Epithelial cell of esophagus (primary cell): ENCODE measurements at regions not wholly inside any gene's neighbourhood (a gene's known extent, or its start where the extent isn't known, plus 50 kb on each side); places are given as distances from the start of the nearest gene placed in this dataset.

Experiments
- DNase-seq: peaks from one replicate; pipeline ENCODE4 v3.0.0; 2010; ENCODE audit warnings: low read depth
- H3K4me3 ChIP-seq: 2 replicates; pipeline ENCODE4 v1.5.1; 2011; ENCODE audit warnings: mild to moderate bottlenecking, low read length, control low read depth
- TF ChIP-seq, protein P1 (sequence below): IDR thresholded peaks from 2 replicates; pipeline ENCODE4 v1.5.1; 2011; ENCODE audit warnings: low read depth, mild to moderate bottlenecking, low read length, control low read depth, inconsistent platforms; ENCODE audit not compliant: insufficient read depth; ENCODE audit errors: missing control alignments

DNA sequence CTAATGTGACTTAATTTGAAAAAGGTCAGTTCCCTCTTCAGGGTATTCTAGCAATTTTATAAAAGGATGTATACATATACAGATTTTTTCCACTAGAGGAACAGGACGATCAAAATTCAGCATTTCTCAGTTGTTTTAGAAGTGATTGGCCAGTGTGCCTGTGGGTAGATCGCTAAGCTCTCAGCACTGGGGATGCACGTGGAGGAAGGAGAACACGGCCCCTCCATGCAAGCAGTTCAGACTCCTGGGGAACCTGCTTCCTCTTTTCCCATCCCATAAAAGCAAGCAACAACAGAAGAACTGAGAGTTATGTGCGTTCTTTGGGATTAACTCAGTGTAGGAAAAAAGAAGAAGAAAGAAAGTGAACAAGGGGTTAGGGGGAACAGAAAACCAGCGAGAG lies 328.8 kb downstream of the FOXO1 start:
- no peak for DNase-seq
- H3K4me3 ChIP-seq: no peak overlapping the region
- TF ChIP-seq, protein P1, sequence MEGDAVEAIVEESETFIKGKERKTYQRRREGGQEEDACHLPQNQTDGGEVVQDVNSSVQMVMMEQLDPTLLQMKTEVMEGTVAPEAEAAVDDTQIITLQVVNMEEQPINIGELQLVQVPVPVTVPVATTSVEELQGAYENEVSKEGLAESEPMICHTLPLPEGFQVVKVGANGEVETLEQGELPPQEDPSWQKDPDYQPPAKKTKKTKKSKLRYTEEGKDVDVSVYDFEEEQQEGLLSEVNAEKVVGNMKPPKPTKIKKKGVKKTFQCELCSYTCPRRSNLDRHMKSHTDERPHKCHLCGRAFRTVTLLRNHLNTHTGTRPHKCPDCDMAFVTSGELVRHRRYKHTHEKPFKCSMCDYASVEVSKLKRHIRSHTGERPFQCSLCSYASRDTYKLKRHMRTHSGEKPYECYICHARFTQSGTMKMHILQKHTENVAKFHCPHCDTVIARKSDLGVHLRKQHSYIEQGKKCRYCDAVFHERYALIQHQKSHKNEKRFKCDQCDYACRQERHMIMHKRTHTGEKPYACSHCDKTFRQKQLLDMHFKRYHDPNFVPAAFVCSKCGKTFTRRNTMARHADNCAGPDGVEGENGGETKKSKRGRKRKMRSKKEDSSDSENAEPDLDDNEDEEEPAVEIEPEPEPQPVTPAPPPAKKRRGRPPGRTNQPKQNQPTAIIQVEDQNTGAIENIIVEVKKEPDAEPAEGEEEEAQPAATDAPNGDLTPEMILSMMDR: no peak

DNA sequence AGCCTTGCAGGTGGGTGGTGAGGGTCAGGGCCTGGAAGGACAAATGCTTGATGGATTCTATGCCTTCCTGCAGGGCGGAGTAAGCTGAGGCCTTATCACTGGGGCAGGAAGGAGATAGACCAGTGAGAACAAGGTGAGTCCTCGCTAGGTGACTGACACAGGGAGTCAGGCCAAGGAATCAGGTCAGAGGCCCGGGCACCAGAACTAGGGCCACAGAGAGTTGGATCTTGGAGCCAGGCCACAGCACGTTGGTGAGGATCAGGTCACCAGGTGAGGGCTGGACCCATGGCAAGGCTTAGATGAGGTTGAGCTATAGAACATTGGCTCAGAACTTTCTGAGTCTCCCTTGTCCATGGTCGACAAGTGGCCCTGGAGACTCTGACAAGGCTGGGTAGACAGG lies 328.2 kb downstream of the FOXO1 start:
- TF ChIP-seq, protein P1: no peak
- H3K4me3 ChIP-seq: no peak overlapping the region
- DNase-seq: no peak

DNA sequence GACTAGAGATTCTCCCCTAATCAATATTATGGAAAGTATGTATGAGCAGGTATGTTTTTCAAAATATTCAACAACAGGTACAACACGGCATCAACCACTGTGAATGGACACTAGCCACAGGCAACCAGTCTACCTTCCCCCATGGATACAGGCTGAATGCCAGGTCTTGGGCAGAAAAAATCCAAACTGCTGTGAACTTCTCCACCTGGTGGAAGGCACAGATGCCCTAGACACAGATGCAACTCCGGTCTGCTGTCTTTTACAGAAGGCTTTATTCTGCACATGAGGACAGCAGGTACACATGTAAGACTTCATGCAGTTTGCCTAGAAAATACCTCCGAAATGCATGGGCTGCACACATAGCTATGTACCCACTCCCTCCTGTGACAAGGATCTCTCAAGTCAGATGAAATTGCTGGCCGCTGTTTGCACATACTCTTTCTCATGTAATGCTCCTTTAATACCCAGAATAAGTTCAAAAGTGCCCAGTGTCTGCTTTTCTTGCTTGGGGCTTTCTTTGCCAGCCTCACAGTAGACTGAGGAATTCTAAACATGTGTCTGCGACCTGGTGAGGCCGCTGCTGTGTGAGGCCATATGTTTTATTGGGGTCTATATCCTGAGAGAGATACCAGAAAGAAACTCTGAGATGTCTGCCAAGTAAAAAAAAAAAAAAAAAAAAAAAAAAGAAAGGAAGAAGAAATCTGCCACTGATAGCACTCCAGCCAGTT lies 325.9 kb downstream of the FOXO1 start:
- DNase-seq: peak; percentile 18
- TF ChIP-seq, protein P1: no peak
- no peak overlapping the region for H3K4me3 ChIP-seq

DNA sequence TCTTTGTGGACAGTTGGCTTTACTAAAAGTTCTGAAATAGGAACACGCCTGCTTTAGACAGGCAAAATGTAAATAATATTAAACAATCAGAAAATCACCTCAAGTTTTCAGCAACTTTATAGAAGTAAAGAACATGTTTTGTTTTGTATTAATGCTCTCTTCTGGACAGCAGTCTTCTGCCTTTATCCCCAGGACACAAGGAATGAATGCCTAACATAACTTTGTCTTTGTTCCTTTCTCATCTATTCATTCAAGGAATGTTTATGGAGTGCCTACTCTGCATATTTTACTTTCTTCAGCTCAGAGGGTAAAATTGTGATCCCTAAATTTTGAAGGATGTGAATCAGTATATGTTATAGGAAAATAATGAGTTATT lies 325.4 kb downstream of the FOXO1 start:
- TF ChIP-seq, protein P1: no peak
- H3K4me3 ChIP-seq: no peak overlapping the region
- DNase-seq: no peak

DNA sequence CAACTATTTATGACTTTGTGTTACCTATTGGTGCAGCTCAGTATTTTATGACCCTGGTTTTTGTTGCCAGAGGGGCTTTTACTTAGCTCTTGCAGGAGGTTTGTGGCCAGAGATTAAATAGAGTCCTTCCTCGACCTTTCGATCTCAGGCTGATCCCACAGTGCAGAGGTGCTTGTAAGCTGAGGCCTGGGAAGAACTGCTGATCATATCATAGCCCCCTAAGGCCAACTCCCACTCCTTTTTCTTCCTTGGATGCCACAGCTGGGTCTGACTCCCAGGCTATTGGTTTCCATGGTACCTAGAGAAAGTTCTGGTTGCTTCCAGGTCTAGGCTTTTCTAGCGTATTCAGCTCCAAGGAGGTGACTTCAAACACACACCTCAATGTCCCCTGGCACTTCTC lies 324.9 kb downstream of the FOXO1 start:
- H3K4me3 ChIP-seq: no peak overlapping the region
- no peak for DNase-seq
- TF ChIP-seq, protein P1: no peak

DNA sequence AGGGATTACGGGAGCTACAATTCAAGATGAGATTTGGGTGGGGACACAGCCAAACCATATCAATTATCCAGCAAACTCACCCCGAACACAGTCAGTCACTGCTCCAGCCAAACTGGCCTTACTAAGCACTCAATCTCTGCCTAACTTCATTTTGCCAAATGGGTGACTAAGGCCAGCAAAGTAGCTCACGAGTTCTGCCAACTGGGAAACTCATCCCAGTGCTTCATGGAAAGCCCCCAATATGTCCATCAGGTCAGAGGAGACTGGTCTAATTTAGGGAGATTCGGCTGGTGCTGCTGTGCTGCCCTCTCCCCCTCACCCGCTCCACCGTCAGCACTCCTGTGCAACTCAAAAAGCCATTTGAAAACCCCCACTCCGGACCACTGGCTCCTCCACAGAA lies 324.0 kb downstream of the FOXO1 start:
- TF ChIP-seq, protein P1: no peak
- H3K4me3 ChIP-seq: no peak overlapping the region
- no peak for DNase-seq

DNA sequence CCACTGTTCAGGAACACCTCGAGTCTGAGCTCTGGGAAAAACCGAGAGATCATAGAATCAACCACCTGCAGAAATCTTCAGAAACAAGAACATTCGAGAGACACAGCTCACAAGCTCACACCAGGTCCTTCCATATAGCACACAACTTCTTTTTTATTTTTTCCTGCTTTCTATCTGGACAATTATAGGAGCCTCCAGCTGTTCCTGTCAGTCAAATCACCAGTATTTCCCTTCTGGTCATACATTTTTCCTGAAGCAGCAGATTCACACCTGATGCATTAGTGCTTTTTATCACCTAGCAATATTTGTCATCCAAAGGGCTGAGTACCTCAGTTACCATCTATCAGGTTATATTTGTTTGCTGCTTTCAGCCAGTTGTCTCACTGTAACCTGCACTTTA lies 323.5 kb downstream of the FOXO1 start:
- TF ChIP-seq, protein P1: no peak

More for the DNA sequence above, 323.5 kb downstream of the FOXO1 start:
- H3K4me3 ChIP-seq: no peak overlapping the region
- DNase-seq: no peak
